ENCODE measurements at regions not wholly inside any gene's neighbourhood (a gene's known extent, or its start where the extent isn't known, plus 50 kb on each side); places are given as distances from the start of the nearest gene placed in this dataset.

- in situ Hi-C loops (cut with HindIII; ENCODE audit: low pct_unique_long_range_greater_than_20kb, low sequenced_read_pairs): no loop called here
- no peak for DNase-seq (ENCODE audit: low read depth in 1 of 2, low spot score in 1 of 2)
- no peak for TF ChIP-seq JUND (IDR thresholded peaks at IDR 0.05; ENCODE audit: low read depth)
Measured at GRCh38 chr6:137729866-137730629, 137.0 kb upstream of the TNFAIP3 start.

GRCh38 chr6:137731600-137731959, 135.5 kb upstream of the TNFAIP3 start:
- no peak for TF ChIP-seq JUND (IDR thresholded peaks at IDR 0.05; ENCODE audit: low read depth)
- in situ Hi-C loops (cut with HindIII; ENCODE audit: low pct_unique_long_range_greater_than_20kb, low sequenced_read_pairs): no loop called here

GRCh38 chr6:137731960-137732616, 135.0 kb upstream of the TNFAIP3 start:
- in situ Hi-C loops (cut with HindIII; ENCODE audit: low pct_unique_long_range_greater_than_20kb, low sequenced_read_pairs): no loop called here
- no peak for TF ChIP-seq JUND (IDR thresholded peaks at IDR 0.05; ENCODE audit: low read depth)
- no peak for DNase-seq (ENCODE audit: low read depth in 1 of 2, low spot score in 1 of 2)

More at GRCh38 chr6:137731600-137731959, 135.5 kb upstream of the TNFAIP3 start:
- no peak for DNase-seq (ENCODE audit: low read depth in 1 of 2, low spot score in 1 of 2)

- no peak for TF ChIP-seq JUND (IDR thresholded peaks at IDR 0.05; ENCODE audit: low read depth)
- in situ Hi-C loops (cut with HindIII; ENCODE audit: low pct_unique_long_range_greater_than_20kb, low sequenced_read_pairs): no loop called here
Measured at GRCh38 chr6:137733372-137733771, 133.7 kb upstream of the TNFAIP3 start.

GRCh38 chr6:137734005-137734874, 132.8 kb upstream of the TNFAIP3 start:
- in situ Hi-C loops (cut with HindIII; ENCODE audit: low pct_unique_long_range_greater_than_20kb, low sequenced_read_pairs): no loop called here
- no peak for TF ChIP-seq JUND (IDR thresholded peaks at IDR 0.05; ENCODE audit: low read depth)
- DNase-seq (ENCODE audit: low read depth in 1 of 2, low spot score in 1 of 2): no peak

More at GRCh38 chr6:137733372-137733771, 133.7 kb upstream of the TNFAIP3 start:
- DNase-seq (ENCODE audit: low read depth in 1 of 2, low spot score in 1 of 2): no peak

- in situ Hi-C loops (cut with HindIII; ENCODE audit: low pct_unique_long_range_greater_than_20kb, low sequenced_read_pairs): no loop called here
- no peak for TF ChIP-seq JUND (IDR thresholded peaks at IDR 0.05; ENCODE audit: low read depth)
- no peak for DNase-seq (ENCODE audit: low read depth in 1 of 2, low spot score in 1 of 2)
Measured at GRCh38 chr6:137734875-137735182, 132.2 kb upstream of the TNFAIP3 start.

- in situ Hi-C loops (cut with HindIII; ENCODE audit: low pct_unique_long_range_greater_than_20kb, low sequenced_read_pairs): no loop called here
- TF ChIP-seq JUND (IDR thresholded peaks at IDR 0.05; ENCODE audit: low read depth): no peak
- no peak for DNase-seq (ENCODE audit: low read depth in 1 of 2, low spot score in 1 of 2)
Measured at GRCh38 chr6:137736048-137736818, 130.8 kb upstream of the TNFAIP3 start.

GRCh38 chr6:137736911-137737310, 130.1 kb upstream of the TNFAIP3 start:
- DNase-seq (ENCODE audit: low read depth in 1 of 2, low spot score in 1 of 2): no peak
- in situ Hi-C loops (cut with HindIII; ENCODE audit: low pct_unique_long_range_greater_than_20kb, low sequenced_read_pairs): no loop called here
- no peak for TF ChIP-seq JUND (IDR thresholded peaks at IDR 0.05; ENCODE audit: low read depth)

GRCh38 chr6:137737836-137738596, 129.0 kb upstream of the TNFAIP3 start:
- in situ Hi-C loops (cut with HindIII; ENCODE audit: low pct_unique_long_range_greater_than_20kb, low sequenced_read_pairs): no loop called here
- TF ChIP-seq JUND (IDR thresholded peaks at IDR 0.05; ENCODE audit: low read depth): no peak
- no peak for DNase-seq (ENCODE audit: low read depth in 1 of 2, low spot score in 1 of 2)

- no peak for TF ChIP-seq JUND (IDR thresholded peaks at IDR 0.05; ENCODE audit: low read depth)
- DNase-seq (ENCODE audit: low read depth in 1 of 2, low spot score in 1 of 2): no peak
- in situ Hi-C loops (cut with HindIII; ENCODE audit: low pct_unique_long_range_greater_than_20kb, low sequenced_read_pairs): no loop called here
Measured at GRCh38 chr6:137738931-137739504, 128.0 kb upstream of the TNFAIP3 start.

GRCh38 chr6:137739544-137739943, 127.5 kb upstream of the TNFAIP3 start:
- TF ChIP-seq JUND (IDR thresholded peaks at IDR 0.05; ENCODE audit: low read depth): no peak
- in situ Hi-C loops (cut with HindIII; ENCODE audit: low pct_unique_long_range_greater_than_20kb, low sequenced_read_pairs): no loop called here
- no peak for DNase-seq (ENCODE audit: low read depth in 1 of 2, low spot score in 1 of 2)

All from T47D (cell line).